NCI-H526 (cell line): ENCODE measurements at regions not wholly inside any gene's neighbourhood (a gene's known extent, or its start where the extent isn't known, plus 50 kb on each side); places are given as distances from the start of the nearest gene placed in this dataset.

Experiments
- DNase-seq, 2 experiments: peaks; one replicate each; lab custom pipeline; 2025; lab: John Stamatoyannopoulos, UW

DNA sequence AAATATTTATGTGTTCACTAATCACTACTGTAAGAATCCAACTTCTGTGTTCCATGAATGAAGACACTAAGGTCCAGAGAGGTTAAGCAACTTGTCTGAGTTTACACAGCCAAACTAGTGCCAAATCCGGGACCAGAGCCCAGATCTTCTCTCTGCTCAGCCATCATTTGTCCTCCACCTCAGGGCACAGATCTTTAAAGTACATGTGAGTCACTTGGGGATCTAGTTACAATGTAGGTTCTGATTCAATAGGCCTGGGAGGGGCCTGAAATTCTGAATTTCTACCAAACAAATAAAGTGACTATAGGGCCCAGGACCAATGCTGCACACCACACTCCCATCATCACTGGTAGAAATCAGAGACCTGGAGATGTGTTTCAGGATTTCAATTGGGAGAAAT lies 162.9 kb downstream of the GXYLT1 start:
- no peak for DNase-seq

DNA sequence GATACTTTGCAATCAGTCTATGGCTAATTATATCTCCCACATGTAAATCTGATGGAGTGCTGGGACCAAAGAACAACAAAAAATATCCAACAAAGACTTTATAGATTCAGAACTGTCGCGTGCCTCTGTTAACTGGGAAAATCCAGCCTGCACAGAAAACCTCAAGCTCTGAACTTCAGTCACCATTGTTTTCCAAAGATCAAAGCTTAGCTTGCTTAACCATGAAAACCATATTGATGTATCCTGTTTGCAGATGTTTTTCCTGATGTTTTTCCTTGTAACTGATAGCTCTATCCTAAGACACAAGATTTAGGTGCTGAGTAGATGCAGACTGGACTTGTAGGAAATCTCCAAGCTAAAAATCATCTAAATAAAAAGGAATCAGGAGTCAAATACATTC lies 163.7 kb downstream of the GXYLT1 start:
- no peak for DNase-seq

DNA sequence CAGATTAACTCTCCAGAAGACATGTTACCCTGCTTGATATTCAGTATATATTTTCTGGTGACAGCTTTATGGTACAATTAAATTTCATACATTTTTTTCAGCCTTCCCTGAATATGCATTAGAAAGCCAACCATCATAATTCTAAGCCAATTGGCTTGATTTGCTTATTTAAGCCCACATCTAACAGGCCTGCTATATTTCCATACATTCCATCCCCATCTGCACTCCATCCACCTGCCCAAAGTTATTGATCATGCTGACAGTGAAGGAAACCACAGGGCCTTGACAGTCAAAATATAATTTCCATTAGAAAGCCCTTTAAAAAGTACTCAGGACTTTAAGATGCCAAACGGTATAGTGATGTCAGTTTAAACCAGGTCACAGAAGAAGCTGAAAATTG lies 164.3 kb downstream of the GXYLT1 start:
- no peak for DNase-seq

DNA sequence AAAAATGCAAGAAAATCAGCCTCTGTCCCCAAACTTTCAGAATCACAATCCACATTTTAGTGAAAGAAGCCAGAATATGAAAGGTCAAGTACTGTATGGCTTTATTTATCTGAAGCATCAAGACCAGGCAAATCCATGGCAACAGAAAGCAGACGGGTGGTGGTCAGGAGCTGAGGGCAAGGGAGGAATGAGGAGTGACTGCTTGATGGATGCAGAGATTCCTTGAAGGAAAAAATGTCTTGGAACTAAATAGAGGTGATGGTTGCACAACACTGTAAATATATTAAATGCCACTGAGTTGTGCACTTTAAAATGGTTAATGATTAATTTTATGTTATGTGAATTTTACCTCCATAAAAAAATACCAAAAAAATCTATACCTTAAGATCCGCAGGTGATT lies 165.1 kb downstream of the GXYLT1 start:
- DNase-seq = no peak

DNA sequence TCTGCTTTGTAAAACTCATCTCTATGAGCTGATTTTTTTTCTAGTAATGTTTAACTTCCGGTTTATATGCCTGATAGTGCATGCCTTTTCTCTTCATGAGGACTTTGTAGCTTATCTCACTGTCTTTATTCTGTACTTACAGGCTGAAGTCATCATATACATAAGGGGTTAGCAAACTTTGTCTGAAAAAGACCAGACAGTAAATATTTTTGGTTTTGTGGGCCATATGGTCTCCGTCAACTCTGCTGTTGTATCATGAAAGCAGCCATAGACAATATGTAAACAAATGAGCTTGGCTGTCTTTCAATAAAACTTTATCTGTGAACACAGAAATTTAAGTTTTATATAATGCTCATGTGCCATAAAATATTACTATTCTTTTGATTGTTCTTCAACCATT lies 172.1 kb downstream of the GXYLT1 start:
- no peak for DNase-seq

DNA sequence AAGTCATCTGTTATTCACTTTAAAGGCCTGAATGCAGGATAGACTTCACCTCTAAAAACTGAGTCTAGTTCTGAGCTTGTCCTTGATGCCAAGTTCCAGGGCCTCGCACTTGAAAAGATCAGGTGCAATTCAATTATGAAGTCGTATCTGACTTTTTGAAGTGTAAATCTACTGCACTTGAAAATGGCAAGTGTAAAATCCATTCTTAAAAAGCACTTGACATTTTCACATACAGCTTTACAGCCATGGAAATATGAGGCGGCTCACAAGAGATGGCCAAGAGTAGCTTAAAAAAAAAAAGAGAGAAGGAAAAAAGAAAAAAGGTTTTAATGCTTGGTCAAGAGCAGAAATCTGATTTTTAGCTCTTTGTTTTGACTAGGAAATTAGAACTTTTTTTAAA lies 172.5 kb downstream of the GXYLT1 start:
- no peak for DNase-seq

DNA sequence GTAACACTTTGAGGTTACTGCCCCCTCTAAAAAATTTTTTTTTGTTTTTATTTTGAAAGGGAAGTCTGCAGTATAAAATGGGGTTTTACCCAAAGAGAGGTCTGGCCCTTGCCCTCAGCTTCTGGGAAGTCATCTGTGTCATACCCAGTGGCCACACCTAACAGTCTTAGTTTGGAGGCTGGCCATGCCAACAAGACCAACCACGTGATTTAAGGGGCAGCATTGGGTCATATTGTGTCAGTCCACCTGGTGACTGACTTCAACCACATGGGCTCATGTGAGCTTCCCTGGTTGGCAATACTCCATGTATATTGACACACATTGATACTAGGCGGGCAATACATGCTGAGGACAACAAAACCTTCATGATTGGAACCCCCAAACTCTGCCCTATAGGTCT lies 173.9 kb downstream of the GXYLT1 start:
- DNase-seq = no peak

DNA sequence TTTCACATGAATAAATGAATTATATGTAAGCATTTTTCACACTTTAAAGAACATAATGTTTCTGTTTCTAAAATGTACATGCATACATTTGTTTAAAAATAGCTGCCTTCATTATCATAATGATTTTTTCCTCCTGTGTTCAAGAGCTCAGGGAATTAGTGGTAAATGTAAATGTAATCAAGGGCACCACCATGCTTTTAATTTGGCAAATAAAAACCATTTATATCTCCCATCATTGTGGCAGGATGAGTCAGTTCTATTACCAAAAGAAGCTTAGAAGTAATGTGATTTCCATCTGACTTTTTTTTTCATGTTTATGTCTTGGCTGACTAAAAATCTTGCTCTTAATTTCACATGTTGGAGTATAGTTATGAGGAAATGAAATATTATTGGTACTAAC lies 176.1 kb downstream of the GXYLT1 start:
- no peak for DNase-seq

DNA sequence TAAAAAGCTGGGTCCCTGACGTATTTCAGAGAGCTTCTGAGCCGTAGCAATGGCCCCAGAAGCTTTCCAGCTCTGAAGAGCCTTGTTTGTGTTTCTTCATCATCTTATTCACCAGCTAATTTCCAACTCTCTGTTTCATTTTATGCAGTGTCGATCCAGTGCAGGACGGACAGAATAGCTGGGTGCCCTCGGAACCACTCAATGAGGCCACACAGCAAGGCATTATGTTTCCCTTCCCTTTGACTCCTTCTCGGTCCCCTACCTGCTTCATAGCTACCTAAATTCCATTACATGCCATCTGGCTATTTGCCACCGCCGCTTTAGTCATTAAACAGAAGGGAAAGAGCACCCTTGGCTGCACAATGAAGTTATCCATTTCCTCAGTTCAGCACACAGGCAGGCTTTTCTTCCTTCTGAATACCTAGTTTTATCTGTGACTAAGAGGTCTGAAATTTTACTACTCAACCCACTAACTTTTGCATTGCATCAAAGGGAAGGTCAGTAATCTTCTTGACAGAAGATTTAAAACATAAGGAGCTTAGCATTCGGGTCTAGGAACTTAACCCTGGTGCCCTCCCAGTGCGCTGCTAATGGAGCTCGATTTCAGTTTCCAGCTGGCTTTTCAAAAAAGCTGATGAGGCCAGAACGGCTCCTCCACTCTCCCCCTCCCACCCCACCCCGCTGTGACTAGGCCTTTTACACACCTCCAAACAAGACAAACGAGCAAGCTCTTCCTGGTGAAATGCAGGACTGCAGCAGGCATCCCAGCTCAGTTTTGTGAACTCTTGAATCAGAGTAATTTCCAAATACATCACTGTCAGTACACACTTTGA lies 176.8 kb downstream of the GXYLT1 start:
- DNase-seq = no peak

DNA sequence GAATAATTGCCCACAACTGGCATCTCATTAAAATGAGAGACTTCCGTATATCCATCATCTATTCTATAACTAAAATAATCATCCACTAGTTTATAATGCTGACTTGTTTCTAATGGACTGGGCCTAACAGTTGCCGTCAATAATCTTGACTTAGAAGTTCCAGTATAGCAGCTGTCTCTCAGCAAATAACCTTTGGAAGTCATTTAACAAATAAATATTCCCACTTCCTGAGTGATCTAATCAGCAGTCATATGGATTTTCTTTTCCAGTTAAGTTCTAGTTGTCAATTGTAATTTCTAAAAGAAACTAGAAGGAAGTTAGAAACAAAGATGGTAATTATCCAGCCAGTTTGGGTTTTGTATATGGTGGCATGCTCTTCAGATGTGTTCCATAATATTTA lies 177.8 kb downstream of the GXYLT1 start:
- no peak for DNase-seq

DNA sequence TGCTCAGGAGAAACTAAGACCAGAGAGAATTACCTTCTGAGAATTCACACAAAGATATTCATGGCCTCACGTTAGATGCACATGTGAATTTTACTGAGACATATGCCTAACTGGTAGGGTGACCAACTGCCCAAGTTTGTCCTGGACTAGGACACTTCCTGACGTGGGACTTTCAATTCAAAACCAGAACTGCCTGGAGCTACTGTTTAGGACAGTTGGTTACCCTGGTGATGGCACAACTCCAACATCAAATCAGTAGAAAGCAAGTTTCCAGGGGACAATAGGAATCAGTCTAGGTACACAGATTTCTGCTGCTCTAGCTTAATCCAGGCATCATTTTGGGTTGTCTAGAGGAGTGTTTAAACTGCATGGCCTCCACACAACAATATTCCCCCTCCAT lies 178.7 kb downstream of the GXYLT1 start:
- DNase-seq = no peak

DNA sequence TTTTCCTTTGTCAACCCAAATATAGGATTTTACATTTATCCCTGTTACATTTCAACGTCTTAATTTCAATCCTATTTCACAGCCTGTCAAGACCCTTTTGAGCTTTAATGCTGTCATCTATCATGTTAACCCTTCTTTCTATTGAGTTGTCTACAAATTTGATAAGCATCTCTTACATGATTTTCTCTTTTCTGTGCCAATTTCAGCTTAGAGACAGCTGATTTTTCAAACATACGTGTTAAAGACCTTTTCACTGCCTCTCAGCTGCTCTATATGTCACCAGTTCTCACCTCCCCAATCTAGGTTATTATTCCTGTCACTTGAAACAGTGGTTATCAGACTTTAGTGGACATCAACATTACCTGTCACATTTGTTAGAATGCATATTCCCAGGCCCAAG lies 181.3 kb downstream of the GXYLT1 start:
- DNase-seq = no peak

DNA sequence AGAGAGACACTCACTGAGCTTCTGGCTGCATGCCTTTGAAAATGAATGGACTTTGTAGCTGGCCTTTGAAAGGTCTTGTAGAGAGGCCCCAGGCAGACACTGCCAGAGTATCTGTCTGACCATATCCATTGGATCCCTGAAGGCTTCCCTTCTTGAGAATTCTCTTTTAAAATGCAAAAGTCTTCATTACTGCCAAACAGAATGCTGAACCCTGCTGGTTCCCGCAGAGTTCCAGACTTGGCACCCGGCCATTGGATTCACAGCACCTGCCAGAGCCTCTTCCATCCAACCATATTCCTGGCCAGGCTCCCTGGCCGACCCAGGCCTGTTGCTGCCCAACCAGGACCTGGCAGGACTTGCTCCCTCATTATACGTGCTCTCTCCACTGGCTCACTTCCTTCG lies 182.5 kb downstream of the GXYLT1 start:
- DNase-seq = no peak

DNA sequence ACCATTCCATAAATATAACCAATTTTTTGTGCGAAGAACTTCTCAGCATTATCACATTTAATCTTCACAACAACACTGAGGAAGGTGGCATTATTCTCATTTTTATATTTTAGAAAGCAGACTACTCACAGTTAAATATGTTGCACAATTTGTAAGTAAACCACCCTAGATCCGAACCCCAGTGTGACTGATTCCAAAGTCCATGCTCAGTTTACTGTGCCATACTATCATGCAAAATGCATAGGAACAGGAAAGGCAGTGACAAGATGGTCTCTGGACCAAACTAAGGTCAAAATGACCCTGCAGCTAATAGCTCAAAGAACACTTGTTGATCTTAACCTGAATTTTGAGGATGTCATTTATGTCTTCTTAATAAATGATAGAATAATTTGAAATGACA lies 185.4 kb downstream of the GXYLT1 start:
- no peak for DNase-seq

DNA sequence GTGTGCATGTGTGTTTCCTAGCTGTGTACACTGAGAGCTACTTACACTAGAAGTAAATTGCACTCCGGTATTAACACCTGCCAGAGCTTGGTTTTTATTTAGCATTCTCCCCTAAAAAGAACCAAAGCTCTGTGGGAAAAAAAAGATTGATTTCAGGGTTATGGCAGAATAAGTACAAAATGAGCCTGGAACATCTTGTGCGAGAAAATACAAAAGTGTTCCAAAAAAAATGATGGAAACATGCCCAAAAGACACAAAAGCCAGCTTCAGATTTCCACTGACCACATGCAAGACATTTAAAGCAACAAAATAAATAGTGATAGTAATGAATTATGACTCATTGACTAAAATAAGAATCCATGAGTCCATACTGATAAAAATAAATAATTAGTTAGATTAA lies 188.3 kb downstream of the GXYLT1 start:
- no peak for DNase-seq

DNA sequence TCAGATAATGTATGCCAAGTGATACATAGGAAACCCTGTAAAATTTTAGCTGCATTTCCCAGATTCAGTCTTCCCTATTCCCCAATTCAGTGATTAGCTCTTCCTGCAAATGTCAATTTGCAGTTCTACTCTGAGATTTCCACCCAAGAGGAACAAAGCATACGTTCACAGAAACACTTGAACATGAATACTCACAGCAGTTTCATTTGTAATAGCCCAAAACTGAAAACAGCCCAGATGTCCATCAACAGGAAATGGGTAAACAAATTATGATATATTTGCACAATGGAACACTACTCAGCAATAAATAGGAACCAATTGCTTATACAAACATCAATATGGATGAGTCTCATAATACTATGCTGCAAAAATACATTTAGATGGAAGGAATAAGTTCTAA lies 194.2 kb downstream of the GXYLT1 start:
- DNase-seq = no peak

DNA sequence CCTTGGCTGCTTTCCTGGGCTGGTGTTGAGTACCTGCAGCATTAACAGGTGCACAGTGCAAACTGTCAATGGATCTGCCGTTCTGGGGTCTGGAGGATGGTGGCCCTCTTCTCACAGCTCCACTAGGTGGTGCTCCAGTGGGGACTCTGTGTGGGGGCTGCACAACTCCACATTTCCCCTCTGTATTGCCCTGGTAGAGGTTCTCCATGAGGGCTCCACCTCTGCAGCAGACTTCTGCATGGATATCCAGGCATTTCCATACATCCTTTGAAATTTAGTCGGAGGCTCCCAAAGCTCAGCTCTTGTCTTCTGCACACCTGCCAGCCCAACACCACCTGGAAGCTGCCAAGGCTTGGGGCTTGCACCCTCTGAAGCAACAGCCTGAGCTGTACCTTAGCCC lies 198.6 kb downstream of the GXYLT1 start:
- DNase-seq = no peak

DNA sequence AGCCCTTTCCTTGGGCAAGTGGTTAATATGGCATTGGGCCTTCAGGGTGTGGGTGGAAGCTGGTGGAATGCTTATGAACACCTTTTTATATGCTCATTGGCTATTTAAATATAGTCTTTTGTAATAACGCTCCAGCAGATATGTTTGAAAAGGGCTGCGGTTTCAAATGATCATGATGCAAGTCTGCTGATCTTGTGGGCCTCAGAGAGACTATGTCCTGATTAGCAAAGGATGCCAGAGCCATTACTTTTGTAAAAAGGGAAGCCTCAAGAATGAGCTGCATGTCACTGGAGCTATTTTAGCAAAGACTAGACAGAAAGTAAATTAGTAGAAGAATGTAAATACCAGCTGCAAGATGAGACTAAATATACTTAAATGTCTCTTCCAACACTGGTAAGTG lies 200.5 kb downstream of the GXYLT1 start:
- DNase-seq = no peak

DNA sequence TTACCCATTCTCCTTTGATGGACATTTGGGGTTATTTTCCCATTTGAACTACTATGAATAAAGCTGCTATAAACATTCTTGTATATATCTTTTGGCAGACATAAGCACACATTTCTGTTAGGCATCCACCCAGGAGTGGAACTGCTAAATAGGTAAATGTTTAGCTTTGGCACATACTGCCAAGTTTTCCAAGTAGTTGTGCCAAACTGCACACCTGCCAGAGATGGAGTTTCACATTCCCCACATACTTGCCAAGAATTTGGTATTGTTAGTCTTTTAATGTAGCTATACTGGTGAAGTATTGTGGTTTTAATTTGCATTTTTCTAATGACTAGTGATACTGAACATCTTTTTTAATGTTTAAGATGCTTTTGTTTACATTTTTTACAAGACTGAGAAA lies 201.0 kb downstream of the GXYLT1 start:
- DNase-seq = no peak

DNA sequence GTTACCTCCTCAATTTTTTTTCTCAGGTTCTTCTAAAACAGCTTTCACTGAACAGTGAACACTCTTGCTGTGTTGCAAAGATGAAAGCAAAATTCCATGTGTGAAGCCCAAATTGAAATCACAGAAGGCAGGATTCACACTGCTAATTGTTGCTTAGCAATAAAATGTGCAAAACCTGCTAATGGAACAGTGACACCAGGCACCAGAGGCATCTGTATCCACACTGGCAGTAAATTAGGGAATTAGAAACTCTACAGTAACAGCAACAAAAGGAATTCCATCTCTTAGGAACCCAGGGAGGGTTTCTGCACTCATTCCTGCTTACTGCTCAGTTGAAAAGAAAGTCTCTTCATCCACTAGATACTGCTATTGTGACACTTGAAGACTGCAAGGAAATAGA lies 202.3 kb downstream of the GXYLT1 start:
- DNase-seq = no peak

DNA sequence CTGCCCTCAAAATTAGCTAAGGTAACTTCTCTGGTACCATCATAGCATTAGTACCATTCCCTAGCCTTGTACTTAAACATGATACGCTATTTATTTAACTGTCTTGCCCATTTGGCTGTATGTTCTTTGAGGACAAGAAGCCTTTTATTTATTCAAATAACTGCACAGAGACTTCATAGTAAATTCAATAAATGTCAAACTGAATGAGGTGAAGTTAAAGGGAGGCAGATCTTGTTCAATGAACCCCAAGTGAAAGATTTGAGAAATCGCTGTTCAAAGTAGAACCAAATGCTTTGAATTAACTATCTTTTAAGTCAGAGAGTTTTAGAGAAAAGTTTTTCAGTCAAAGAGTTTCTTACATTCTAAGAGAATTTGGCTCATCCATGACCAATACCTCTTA lies 203.6 kb downstream of the GXYLT1 start:
- no peak for DNase-seq

DNA sequence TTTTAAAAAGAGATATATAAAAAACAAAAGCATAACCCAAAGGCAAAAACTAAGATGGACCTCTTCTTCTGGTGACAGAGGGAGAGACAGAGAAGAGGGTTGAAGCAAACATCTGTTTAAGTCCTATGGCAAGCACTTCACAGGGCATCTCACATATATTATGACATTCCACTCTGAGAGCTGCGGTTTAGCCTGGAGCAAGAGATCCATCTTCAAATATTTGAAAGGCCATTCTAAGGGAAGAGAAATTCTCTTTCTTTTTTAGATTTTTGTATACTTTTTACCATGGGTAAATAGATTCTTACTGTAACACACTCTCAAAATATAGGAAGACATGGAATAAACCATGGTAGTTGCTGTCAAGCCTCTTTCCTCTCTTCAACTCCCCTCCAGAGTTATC lies 204.1 kb downstream of the GXYLT1 start:
- no peak for DNase-seq

DNA sequence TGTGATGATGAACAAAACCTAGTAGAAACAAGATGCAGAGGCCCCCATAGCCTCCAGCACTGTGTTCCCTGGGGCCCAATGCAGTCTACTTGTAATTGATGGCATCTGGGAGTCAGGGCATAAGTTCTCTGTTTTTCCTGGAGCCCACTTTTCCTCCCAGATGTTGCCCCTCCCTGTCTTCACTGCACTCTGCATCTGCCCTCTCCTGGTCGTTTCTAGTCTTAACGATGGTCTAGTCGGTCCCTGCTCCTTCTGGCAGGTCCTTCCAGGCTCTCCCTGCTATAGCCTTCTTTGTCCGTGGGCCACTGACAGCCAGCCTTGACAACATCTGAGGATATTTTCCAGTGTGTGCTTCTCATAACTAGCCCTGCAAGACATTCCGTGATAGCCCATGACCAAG lies 208.3 kb downstream of the GXYLT1 start:
- DNase-seq = no peak

DNA sequence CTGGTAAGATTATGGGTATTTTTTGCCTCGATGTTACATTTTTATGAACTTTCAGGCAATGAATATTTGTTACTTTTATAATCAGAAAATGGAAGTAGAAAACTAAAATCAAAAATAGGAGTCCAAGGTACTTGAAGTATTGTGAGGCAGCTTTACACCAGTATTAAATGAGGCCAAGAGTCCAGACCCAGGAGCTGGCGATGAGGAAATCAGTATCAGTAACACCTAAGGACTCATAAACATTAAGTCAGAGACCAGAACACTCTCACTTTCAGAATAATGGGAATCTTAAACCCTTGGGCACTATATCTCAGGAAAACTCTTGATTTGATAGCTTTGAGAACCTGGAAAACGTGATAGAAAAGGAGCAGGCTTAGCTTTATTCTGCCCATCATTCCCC lies 208.8 kb downstream of the GXYLT1 start:
- no peak for DNase-seq
